NCI-H2196 treated with DMSO at 0.1 percent for 48 hours (cell line): ENCODE measurements at regions not wholly inside any gene's neighbourhood (a gene's known extent, or its start where the extent isn't known, plus 50 kb on each side); places are given as distances from the start of the nearest gene placed in this dataset.
"Not testable (repeated sequence)": the region's sequence is repeated elsewhere in the genome, so short reads cannot be mapped to it uniquely, and the experiment has no call there.

Source experiments
- DNase-seq: peaks from one replicate; lab custom pipeline; 2025; ENCODE audit not compliant: unreplicated experiment; lab: John Stamatoyannopoulos, UW

GRCh38 chr13:90721937-90722336, 625.5 kb upstream of the MIR17HG start:
- DNase-seq, result no peak

- DNase-seq, result no peak
Measured at GRCh38 chr13:90723381-90723780, 624.1 kb upstream of the MIR17HG start.

DNA sequence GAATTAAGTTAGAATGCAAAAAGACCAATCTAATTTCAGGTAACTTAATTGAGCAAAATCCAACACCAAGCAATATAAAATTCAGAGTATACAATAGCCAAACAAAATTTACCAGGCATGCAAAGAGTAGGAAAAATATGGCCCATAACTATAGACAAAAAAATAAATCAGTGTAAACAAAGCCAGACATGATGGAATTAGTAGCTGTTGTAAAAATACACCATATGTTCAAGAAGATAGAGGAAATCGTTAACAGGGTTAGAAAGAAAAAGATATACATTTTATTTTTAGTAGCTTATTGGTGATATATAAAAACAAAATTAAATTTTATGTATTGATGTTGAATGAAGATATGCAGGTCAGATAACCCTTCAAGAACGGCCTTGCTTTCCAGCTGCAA, 621.1 kb upstream of the MIR17HG start:
- no peak for DNase-seq

DNA sequence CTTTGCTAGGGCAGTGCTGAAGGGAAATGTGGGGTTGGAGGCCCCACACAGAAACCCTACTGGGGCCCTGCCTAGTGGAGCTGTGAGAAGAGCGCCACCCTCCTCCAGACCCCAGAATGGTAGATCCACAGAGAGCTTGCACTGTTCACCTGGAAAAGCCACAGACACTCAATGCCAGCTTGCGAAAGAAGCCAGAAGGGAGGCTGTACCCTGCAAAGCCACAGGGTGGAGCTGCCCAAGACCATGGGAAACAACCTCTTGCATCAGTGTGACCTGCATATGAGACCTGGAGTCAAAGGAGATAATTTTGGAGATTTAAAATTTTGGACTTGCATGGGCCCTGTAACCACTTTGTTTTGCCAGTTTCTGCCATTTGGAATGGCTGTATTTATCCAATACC, 615.4 kb upstream of the MIR17HG start:
- no peak for DNase-seq

GRCh38 chr13:90734497-90734896, 613.0 kb upstream of the MIR17HG start:
- not testable (repeated sequence) for DNase-seq

DNA sequence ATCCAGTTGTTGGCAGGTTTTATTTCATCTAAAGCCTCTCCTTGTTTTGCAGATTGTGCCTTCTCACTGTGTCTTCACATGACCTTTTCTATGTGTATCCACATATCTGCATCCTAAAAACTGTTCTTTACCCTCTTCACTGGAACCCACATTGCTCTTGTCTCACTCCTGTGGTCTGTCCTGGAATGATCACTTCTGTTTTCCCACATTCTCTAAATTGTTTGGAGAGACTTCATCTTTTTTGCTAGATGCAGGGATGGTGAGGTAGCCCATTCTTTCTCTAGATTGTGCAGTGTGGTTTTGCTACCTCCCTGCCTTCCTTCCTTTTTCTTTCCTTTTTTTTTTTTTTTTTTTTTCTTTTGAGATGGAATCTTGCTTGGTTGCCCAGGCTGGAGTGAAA, 608.6 kb upstream of the MIR17HG start:
- no peak for DNase-seq

GRCh38 chr13:90740099-90740498, 607.4 kb upstream of the MIR17HG start:
- DNase-seq, result no peak

DNA sequence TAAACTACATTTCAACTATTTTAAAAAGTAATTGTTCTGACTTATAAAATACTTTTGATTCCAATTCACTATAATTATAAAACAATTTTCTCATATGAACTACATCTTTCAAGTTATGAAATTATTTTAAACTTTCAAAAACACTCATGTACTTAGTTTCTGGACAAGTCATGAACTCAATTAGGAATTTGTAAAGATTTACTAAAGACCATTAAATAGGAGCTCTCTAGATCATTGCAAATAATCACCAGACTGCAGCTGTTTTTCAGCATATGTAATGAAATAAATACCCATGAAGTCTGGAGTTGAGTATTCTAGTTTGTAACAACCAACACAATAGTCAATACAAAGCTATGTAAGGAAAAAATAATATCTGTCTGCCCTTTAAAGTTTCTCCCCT, 605.1 kb upstream of the MIR17HG start:
- DNase-seq, result no peak

DNA sequence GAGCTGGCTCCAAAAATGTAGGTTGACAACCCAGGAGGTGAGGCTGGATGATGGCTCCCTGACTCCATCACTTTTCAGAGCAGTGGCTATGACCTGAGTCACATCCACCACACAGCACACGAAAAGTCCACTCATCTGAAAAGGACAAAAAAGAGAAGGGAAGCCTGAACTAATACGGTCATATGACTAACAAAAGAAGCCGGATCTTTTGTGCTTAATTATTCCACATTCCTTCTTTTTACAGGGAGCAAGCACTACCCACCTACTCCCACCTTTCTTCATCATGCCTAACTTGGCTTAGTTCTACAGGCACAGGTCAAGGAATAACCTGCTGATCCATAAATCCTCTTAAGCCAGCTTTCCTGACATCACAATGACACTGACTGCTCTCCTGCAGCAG, 601.3 kb upstream of the MIR17HG start:
- no peak for DNase-seq

GRCh38 chr13:90750021-90750420, 597.5 kb upstream of the MIR17HG start:
- DNase-seq, result no peak

- DNase-seq, result no peak
Measured at GRCh38 chr13:90751026-90751425, 596.5 kb upstream of the MIR17HG start.

- DNase-seq, result no peak
Measured at GRCh38 chr13:90752070-90752469, 595.4 kb upstream of the MIR17HG start.

DNA sequence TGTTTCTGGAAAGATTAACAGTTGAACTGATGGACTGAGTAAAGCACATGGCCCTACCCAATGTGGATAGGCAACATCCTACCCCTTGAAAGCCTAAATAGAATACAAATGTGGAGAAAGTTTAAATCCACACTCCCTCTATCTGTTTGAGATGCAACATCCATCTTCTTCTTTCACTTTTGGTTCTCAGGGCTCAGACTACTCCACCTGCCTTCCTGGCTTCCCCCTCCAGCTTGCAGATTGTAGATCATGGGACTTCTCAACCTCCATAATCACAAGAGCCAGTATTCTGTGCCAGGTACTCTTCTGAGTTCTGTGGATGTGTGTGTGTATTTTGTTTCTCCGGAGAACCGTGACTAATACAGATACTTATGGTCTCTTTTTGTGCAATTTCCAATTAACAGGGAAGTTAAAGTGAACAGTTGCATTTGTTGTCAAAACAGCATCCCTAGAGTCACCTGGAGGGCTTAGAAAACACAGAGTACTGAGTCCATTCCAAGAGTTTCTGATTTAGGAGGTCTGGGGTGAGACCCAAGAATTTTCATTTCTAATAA, 590.3 kb upstream of the MIR17HG start:
- no peak for DNase-seq

DNA sequence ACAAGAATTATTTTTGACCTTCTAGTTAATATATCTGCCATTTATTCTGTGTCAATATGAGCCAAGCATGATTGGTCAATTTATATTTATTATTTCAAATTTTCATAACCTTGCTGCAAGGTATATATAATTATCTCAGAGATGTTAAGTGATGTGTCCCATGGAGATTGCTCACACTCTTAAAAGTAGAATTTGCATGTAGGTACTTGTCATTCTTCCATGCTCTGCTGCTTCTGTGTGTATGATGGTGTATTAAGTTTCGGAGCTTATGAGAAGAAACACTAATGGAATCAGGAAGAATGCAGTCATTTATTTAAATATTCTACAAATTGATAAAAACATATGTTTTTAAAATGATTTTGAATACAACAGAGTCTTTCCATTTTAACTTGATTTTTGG, 586.8 kb upstream of the MIR17HG start:
- DNase-seq, result no peak

DNA sequence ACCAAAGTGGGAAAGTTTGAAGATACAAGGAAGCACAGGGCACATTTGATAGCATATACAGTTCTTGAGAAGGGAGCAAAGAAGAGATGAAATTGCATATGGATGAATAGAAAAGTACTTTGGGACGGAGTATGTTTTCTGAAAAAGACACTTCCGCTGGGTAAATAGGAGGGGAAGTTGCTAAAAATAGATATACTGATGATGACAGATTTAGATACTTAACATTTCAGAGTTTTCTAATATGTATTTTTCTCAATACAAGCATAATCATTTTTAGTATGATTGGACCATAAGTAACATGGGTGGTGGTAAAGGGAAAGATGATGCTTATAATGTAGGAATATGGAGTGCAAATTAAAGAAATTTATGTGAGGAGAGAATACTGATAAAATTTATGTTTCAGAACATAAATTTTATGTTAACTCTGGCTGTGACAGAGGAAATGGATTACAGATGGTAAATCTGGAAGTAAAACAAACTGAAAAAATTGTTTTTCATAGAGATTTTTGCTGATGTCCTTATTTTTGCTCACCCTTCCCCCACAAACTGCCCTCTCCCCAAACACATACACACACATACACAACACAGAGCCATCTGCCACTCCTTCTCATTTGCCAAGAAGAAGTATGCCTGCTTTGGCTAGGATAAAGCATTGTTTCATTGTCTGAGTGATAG, 583.9 kb upstream of the MIR17HG start:
- DNase-seq, result no peak

- DNase-seq, result no peak
Measured at GRCh38 chr13:90766386-90766902, 581.0 kb upstream of the MIR17HG start.

DNA sequence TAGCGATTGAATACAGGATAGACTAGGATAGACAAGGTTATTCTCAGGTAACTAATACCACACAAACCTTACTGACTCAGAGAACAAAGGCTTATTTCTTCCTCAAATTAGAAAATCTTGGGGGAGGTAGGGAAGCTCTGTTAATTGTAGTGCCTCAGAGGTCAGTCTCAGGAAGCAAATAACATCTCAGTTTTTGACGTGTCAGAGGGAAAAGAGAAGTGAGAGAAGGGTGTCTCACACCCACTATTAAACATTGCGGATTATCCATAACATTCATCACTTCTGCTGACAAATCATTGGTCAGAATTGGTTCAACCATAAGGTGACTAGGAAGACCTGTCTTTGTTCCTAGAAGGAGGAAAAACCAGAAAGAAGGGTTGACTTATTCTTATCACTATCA, 579.4 kb upstream of the MIR17HG start:
- no peak for DNase-seq

GRCh38 chr13:90769387-90769786, 578.1 kb upstream of the MIR17HG start:
- no peak for DNase-seq

- DNase-seq, result no peak
Measured at GRCh38 chr13:90770334-90770733, 577.2 kb upstream of the MIR17HG start.

GRCh38 chr13:90773681-90774080, 573.8 kb upstream of the MIR17HG start:
- no peak for DNase-seq

DNA sequence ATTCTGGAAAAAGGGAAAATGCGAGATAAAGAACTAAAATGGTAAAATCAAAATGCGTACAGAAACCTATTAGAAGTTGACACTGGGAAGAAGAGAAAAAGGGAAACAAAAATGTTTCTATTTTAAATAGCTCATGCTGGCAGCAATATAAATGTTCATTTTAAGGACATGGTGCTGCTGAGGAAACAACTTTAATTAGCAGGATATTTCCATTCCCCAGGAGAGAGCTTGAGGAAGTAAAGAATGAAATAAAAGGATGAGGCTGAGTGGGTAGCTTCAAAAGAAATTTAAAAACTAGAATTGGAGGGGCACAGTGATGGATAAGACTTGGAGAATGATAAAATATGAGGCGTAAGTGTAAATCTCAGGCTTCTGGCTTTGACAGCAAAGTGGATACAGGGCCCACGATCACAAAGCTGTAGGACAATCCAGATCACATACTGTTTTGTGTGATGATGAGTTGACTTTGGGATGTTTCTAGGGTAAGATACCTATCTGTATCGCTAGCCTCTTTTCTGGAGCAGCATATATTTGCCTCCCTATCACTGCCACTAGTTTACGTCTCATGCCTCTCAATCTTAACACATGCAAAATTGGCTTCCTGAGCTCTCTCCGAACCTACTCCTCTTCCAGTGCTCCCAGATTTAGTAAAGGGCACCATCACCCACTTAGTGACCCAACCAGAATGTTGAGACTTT, 571.3 kb upstream of the MIR17HG start:
- DNase-seq, result no peak

- no peak for DNase-seq
Measured at GRCh38 chr13:90783273-90783672, 564.2 kb upstream of the MIR17HG start.
